Activated CD4-positive, alpha-beta T cell treated with anti-CD3 and anti-CD28 coated beads for 36 hours (primary cell): ENCODE measurements at regions not wholly inside any gene's neighbourhood (a gene's known extent, or its start where the extent isn't known, plus 50 kb on each side); places are given as distances from the start of the nearest gene placed in this dataset.

Source experiments
- ATAC-seq: fragments of 200-7000 bp; cut with Tn5 transposase; one replicate; pipeline ENCODE4 v1.10.0; 2021; ENCODE audit warnings: mild to moderate bottlenecking, moderate library complexity
- CTCF ChIA-PET: fragments of 350-600 bp; sonication (Branson Sonifier 250); formaldehyde crosslinking; loops from one replicate; lab custom pipeline; 2021; ENCODE audit warnings: antibody characterized with exemption; lab: Charles Lee
- POLR2A ChIA-PET: fragments of 350-600 bp; sonication (Branson Sonifier 250); formaldehyde crosslinking; loops from one replicate; lab custom pipeline; 2021; ENCODE audit warnings: antibody characterized with exemption, inconsistent platforms; lab: Charles Lee
- DNase-seq: peaks from one replicate; pipeline ENCODE4 v3.0.0-alpha.2; 2020
- H3K27ac Mint-ChIP-seq: one replicate; pipeline ENCODE4 v1.8.0; 2021; ENCODE audit warnings: mixed read lengths
- H3K27me3 Mint-ChIP-seq: one replicate; pipeline ENCODE4 v1.8.0; 2021; ENCODE audit warnings: mixed read lengths
- H3K36me3 Mint-ChIP-seq: one replicate; pipeline ENCODE4 v1.8.0; 2021; ENCODE audit warnings: low read depth, mixed read lengths
- H3K4me1 Mint-ChIP-seq: one replicate; pipeline ENCODE4 v1.8.0; 2021; ENCODE audit warnings: mixed read lengths
- H3K4me3 Mint-ChIP-seq: one replicate; pipeline ENCODE4 v1.8.0; 2021; ENCODE audit warnings: mild to moderate bottlenecking, moderate library complexity, mixed read lengths
- H3K9me3 Mint-ChIP-seq: one replicate; pipeline ENCODE4 v1.8.0; 2021; ENCODE audit warnings: low read depth, mixed read lengths
- intact Hi-C, 2 experiments: fragments of 100-400 bp; cut with DNase I in 1 of 2; cut with micrococcal nuclease in 1 of 2; formaldehyde crosslinking; loops; one replicate each; pipeline versions ENCODE4 v1.14.2 to v1.15.1; 2022 to 2024; cut with DNase I, micrococcal nuclease

DNA sequence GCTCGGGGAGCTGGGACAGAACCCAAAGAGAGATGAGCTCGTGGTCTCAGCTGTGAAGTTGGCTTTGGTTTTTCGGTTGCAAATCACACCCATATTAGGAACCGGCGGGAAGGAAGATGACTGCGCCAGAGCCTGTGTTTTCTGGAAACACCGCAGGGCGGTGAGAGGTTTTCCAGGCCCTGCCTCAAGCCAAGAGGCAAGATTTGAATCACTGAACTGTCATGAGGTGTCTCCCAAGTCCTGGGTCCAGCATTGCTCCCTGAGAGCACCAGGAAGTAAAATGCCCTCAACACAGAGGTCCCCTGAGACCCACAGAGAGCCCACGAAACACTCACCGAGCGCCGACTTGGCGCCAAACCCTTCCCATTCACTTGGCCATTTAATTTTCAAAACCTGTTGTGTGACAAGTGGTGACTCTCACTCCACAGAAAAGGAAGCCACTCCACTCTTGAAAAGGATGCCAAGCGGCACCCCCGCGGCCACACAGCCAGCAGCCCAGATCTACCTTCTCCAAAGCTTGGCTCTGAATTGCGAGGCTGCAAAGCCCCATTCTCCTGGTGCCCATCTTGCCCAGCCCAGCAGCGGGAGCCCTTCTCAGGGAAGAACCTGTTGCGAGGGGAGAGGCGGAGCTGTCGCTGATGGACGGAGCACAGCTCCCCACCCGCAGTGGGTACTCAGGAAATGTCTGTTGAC, 99.0 kb upstream of the RUNX3 start:
- intact Hi-C loops: loop anchor here in 1 of 2 experiments (10.0 kb wide), 1 partner anchor 544 kb away; no protein-coding TSS in a partner anchor
- Mint-ChIP-seq H3K9me3 (no peaks in the 10 kb centered on the region), H3K4me1 (peaks cover 95% of the 10 kb centered on the region), H3K27ac (peak overlapping the region; percentile 89), H3K4me3 (peak overlapping the region; percentile 53), H3K27me3 (no peaks in the 10 kb centered on the region), H3K36me3 (no peaks in the 10 kb centered on the region)
- peak; percentile 13 for ATAC-seq
- peak; percentile 79 for DNase-seq
- ChIA-PET CTCF (interaction anchor here (0.6 to 1.2 kb wide), 9 partner anchors 9 to 637 kb away, joined by 3 to 5 read pairs (median 3); no protein-coding TSS in a partner anchor), POLR2A (interaction anchor here (1.0 to 1.2 kb wide), 4 partner anchors 25 to 118 kb away, joined by 3 to 5 read pairs (median 4); no protein-coding TSS in a partner anchor)

- no peaks in the 10 kb centered on the region for H3K27me3 Mint-ChIP-seq
- peak overlapping the region; percentile 89 for H3K27ac Mint-ChIP-seq
- ATAC-seq (no peak), DNase-seq (no peak)
- peaks cover 96% of the 10 kb centered on the region for H3K4me1 Mint-ChIP-seq
- CTCF ChIA-PET: interaction anchor here (0.6 to 1.2 kb wide), 8 partner anchors 9 to 638 kb away, joined by 3 to 4 read pairs (median 3); no protein-coding TSS in a partner anchor
- intact Hi-C loops: loop anchor here in 1 of 2 experiments (10.0 kb wide), 1 partner anchor 544 kb away; no protein-coding TSS in a partner anchor
- H3K36me3 Mint-ChIP-seq: no peaks in the 10 kb centered on the region
- POLR2A ChIA-PET: interaction anchor here (1.0 to 1.2 kb wide), 3 partner anchors 64 to 117 kb away, joined by 3 to 4 read pairs (median 3); no protein-coding TSS in a partner anchor
- no peaks in the 10 kb centered on the region for H3K9me3 Mint-ChIP-seq
- peak overlapping the region; percentile 53 for H3K4me3 Mint-ChIP-seq
These were observed 98.5 kb upstream of the RUNX3 start for GRCh38 chr1:25028587-25028906.

DNA sequence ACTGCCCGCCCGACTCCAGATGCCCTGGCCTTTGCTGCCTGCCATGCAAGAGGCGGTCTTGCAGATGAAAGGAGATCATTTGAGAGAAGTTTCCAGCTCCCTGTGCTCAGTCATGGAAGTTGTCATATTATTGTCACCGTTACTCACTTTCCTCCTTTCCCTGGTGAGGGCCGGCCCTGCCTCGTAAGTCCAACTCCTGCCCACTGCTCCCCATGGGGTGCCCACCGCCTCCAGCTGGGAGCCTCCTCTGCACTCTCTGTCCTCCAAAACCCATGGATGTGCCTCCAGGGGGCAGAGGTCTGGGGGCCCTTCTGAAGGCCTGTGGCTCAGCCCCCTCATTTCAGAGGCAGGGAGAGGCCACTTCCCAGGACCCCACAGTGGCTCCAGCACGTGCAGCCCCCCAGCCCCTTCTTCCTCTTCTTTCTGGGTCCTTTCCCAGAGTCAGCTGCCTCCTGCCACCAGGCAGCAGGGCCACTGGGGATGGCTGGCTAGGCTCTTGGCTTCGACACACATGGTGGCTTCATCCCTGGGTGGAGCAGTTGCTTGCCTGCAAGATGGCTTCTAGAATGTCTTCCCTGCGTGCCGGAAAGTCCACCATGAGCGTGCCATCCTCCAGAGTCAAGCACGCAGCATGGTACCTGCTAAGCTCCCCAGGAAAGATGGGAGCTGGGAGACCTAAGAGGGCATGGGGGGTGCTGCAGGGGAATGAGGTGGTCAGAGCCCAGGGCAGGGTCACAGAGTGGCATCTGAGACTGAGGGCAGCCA, 97.9 kb upstream of the RUNX3 start:
- no peaks in the 10 kb centered on the region for H3K36me3 Mint-ChIP-seq
- ATAC-seq: no peak
- no peak overlapping the region for H3K4me3 Mint-ChIP-seq
- intact Hi-C loops: loop anchor here in 1 of 2 experiments (10.0 kb wide), 1 partner anchor 543 kb away; no protein-coding TSS in a partner anchor
- H3K4me1 Mint-ChIP-seq: peaks cover 96% of the 10 kb centered on the region
- POLR2A ChIA-PET: interaction anchor here (1.0 kb wide), 1 partner anchor 63 kb away, joined by 3 read pairs; no protein-coding TSS in a partner anchor
- no peaks in the 10 kb centered on the region for H3K27me3 Mint-ChIP-seq
- no peaks in the 10 kb centered on the region for H3K9me3 Mint-ChIP-seq
- peak overlapping the region; percentile 89 for H3K27ac Mint-ChIP-seq
- CTCF ChIA-PET: interaction anchor here (0.6 to 1.0 kb wide), 4 partner anchors 63 to 638 kb away, joined by 3 to 4 read pairs (median 3); no protein-coding TSS in a partner anchor
- no peak for DNase-seq

- Mint-ChIP-seq H3K4me1 (peaks cover 91% of the 10 kb centered on the region), H3K36me3 (no peaks in the 10 kb centered on the region), H3K9me3 (no peaks in the 10 kb centered on the region), H3K4me3 (no peak overlapping the region), H3K27me3 (no peaks in the 10 kb centered on the region), H3K27ac (peak overlapping the region; percentile 75)
- ATAC-seq: no peak
- intact Hi-C loops: loop anchor here in 1 of 2 experiments (10.0 kb wide), 1 partner anchor 542 kb away; no protein-coding TSS in a partner anchor
- no peak for DNase-seq
- ChIA-PET POLR2A (no interaction called here), CTCF (interaction anchor here (1.0 to 2.3 kb wide), 3 partner anchors 9 to 94 kb away, joined by 3 to 10 read pairs (median 9); no protein-coding TSS in a partner anchor)
These were observed 96.8 kb upstream of the RUNX3 start for GRCh38 chr1:25026730-25027450.

- no peaks in the 10 kb centered on the region for H3K27me3 Mint-ChIP-seq
- no peak for ATAC-seq
- no peaks in the 10 kb centered on the region for H3K36me3 Mint-ChIP-seq
- CTCF ChIA-PET: interaction anchor here (1.0 to 2.3 kb wide), 3 partner anchors 9 to 93 kb away, joined by 3 to 10 read pairs (median 9); no protein-coding TSS in a partner anchor
- H3K27ac Mint-ChIP-seq: no peak overlapping the region
- H3K4me1 Mint-ChIP-seq: peaks cover 91% of the 10 kb centered on the region
- H3K4me3 Mint-ChIP-seq: no peak overlapping the region
- H3K9me3 Mint-ChIP-seq: no peaks in the 10 kb centered on the region
- intact Hi-C loops: loop anchor here in 1 of 2 experiments (10.0 kb wide), 1 partner anchor 542 kb away; no protein-coding TSS in a partner anchor
- no peak for DNase-seq
- POLR2A ChIA-PET: interaction anchor here (0.5 kb wide), 1 partner anchor 73 kb away, joined by 3 read pairs; no protein-coding TSS in a partner anchor
These were observed 96.2 kb upstream of the RUNX3 start for GRCh38 chr1:25026304-25026703.

DNA sequence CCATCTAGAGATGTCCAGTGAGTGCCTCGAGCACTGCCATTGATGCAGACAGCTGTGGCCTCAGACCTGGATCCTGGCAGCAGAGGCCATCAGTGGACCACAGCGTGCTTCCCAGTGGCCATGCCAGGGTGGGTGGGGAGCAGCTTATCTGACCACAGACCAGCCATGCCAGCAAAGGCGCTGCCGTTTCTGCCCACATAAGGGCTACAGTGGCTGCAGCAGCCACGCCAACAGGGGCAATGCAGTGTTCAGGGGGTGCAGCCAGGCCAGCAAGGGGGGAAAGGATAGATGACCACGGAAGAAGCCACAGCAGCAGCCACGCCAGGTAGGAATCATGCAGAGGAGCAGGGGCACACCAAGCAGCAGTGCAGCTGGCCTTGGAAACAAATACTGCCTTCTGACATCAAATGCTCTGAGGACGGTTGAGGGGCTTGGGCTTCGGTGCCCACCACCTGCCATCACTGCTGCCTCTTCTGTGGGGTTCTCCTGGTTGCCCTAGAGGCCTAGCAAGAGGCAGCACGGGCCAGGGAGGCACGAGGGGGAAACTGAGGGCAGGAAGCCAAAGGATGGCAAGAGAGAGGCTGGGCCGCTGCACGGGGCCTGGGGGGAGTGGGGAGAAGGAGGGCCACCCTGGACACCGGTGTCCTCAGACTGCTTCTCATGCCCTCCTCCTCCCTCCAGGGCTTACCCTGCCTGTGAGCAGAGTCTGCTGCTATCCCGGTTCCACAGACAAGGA, 94.7 kb upstream of the RUNX3 start:
- H3K4me1 Mint-ChIP-seq: peaks cover 92% of the 10 kb centered on the region
- POLR2A ChIA-PET: no interaction called here
- H3K9me3 Mint-ChIP-seq: no peaks in the 10 kb centered on the region
- ATAC-seq (no peak), DNase-seq (no peak)
- peak overlapping the region; percentile 99 for H3K27ac Mint-ChIP-seq
- no peaks in the 10 kb centered on the region for H3K27me3 Mint-ChIP-seq
- H3K4me3 Mint-ChIP-seq: no peak overlapping the region
- CTCF ChIA-PET: interaction anchor here (0.7 to 2.3 kb wide), 4 partner anchors 12 to 92 kb away, joined by 3 to 10 read pairs (median 4); no protein-coding TSS in a partner anchor
- no peaks in the 10 kb centered on the region for H3K36me3 Mint-ChIP-seq
- intact Hi-C loops: loop anchor here in 1 of 2 experiments (10.0 kb wide), 1 partner anchor 540 kb away; no protein-coding TSS in a partner anchor

DNA sequence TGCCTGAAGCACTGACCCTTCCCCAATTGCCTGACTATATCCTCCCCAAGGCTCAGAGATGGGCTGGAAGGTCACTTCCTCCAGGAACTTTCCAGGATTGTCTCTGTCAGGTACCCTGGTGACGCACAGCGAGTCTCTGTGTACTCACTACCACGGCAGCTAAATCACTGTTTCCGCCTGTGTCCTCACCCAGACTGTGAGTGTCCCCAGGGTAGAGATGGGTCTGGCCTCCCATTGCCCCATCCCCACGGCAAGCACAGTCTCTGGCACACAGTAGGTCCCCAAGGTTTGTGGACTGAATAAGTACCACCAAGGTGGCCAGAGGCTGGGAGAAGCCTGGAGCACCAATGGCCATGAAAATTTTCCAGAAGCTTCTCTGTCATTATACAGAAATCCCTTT, 93.8 kb upstream of the RUNX3 start:
- peak overlapping the region; percentile 99 for H3K27ac Mint-ChIP-seq
- ATAC-seq (no peak), DNase-seq (peak; percentile 65)
- no peaks in the 10 kb centered on the region for H3K9me3 Mint-ChIP-seq
- peak overlapping the region; percentile 77 for H3K4me3 Mint-ChIP-seq
- H3K27me3 Mint-ChIP-seq: no peaks in the 10 kb centered on the region
- ChIA-PET CTCF (interaction anchor here (0.7 to 2.9 kb wide), 5 partner anchors 13 to 91 kb away, joined by 3 to 20 read pairs (median 4); no protein-coding TSS in a partner anchor), POLR2A (interaction anchor here (0.5 to 1.1 kb wide), 3 partner anchors 11 to 95 kb away, joined by 3 read pairs; no protein-coding TSS in a partner anchor)
- peaks cover 92% of the 10 kb centered on the region for H3K4me1 Mint-ChIP-seq
- intact Hi-C loops: loop anchor here (1.0 to 10.0 kb wide), 4 partner anchors 13 to 539 kb away; no protein-coding TSS in a partner anchor
- no peaks in the 10 kb centered on the region for H3K36me3 Mint-ChIP-seq

DNA sequence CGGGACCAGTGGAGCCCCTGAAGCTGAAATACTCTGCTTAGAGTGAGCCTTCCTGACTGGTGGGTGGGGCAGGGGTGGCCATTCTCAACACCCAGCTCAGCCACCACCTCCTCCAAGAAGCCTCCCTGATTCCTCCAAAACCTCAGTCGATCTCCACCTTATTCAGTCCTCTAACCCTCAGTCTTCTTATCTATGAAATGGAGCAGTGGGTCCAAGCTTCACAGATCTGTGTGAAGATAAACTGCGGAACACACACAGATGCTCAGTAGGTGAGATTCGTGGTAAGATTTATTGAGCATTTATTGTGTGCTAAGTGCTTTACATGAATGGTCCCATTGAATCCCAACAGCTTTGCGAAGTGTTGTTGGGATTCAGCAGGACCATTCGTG, 93.1 kb upstream of the RUNX3 start:
- no peaks in the 10 kb centered on the region for H3K9me3 Mint-ChIP-seq
- H3K4me1 Mint-ChIP-seq: peaks cover 92% of the 10 kb centered on the region
- ChIA-PET CTCF (interaction anchor here (0.7 to 2.9 kb wide), 8 partner anchors 10 to 652 kb away, joined by 3 to 20 read pairs (median 4); no protein-coding TSS in a partner anchor), POLR2A (interaction anchor here (0.5 to 1.9 kb wide), 6 partner anchors 12 to 106 kb away, joined by 3 to 35 read pairs (median 4); no protein-coding TSS in a partner anchor)
- H3K4me3 Mint-ChIP-seq: peak overlapping the region; percentile 77
- H3K27me3 Mint-ChIP-seq: no peaks in the 10 kb centered on the region
- ATAC-seq: no peak
- H3K27ac Mint-ChIP-seq: peak overlapping the region; percentile 99
- DNase-seq: no peak
- H3K36me3 Mint-ChIP-seq: no peaks in the 10 kb centered on the region
- intact Hi-C loops: loop anchor here (1.0 to 10.0 kb wide), 4 partner anchors 14 to 538 kb away; no protein-coding TSS in a partner anchor

DNA sequence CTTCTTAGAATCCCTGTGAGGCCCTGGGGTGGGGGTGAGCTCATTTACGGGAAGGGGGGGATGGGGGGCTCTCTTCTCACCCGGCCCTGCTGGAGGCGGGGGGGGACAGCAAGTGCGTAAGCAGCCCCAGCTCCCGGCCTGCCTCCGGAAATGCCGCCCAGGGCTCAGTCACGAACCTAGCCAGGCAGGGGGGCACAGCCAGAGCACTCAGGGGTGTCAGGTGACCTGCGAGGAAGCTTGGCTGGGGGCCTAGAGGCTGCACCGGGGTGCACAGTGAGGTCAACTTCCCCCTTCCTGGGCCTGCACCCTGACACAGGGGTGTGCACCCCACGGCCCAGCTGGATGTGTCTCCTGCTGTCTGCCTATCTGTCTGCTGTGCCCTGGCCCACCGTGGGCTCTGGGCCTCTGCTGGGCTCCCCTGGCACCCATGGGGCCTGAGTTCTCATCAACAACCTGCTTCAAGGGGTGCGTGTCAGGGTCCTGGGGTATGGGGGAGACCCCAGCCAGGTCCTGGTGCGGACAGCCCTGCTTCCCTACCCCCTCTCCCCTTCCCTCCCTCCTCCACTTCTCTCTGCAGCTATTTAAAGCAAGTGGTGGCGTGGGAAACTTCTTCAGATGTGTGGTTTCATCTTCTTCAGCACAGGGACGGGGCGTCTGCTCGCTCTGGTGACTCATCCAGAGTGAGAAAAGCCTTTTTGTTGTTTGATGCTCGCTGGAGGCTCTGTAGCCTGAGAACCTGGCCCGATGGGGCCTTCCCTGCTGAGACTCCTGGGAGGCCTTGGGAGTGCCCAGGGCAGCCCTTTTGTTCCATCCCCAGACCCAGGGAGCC, 92.5 kb upstream of the RUNX3 start:
- no peaks in the 10 kb centered on the region for H3K27me3 Mint-ChIP-seq
- CTCF ChIA-PET: interaction anchor here (0.6 to 2.9 kb wide), 11 partner anchors 9 to 653 kb away, joined by 3 to 20 read pairs (median 4); no protein-coding TSS in a partner anchor
- H3K36me3 Mint-ChIP-seq: no peaks in the 10 kb centered on the region
- intact Hi-C loops: loop anchor here (1.0 to 10.0 kb wide), 14 partner anchors 8 to 538 kb away; partner anchors contain the start of gene RUNX3 (in 1 of the 2)
- H3K27ac Mint-ChIP-seq: peak overlapping the region; percentile 99
- ATAC-seq: peak; percentile 84
- H3K4me3 Mint-ChIP-seq: peak overlapping the region; percentile 77
- H3K4me1 Mint-ChIP-seq: peaks cover 92% of the 10 kb centered on the region
- H3K9me3 Mint-ChIP-seq: no peaks in the 10 kb centered on the region
- POLR2A ChIA-PET: interaction anchor here (0.7 to 1.9 kb wide), 9 partner anchors 11 to 1064 kb away, joined by 3 to 35 read pairs (median 4); partner anchors contain the start of gene RSRP1
- peak; percentile 97 for DNase-seq
